Bronchial epithelial cell (primary cell): ENCODE measurements at regions not wholly inside any gene's neighbourhood (a gene's known extent, or its start where the extent isn't known, plus 50 kb on each side); places are given as distances from the start of the nearest gene placed in this dataset.

Source experiments
- DNase-seq: peaks from one replicate; pipeline ENCODE4 v3.0.0-alpha.2; 2010; ENCODE audit warnings: low read depth
- FAIRE-seq: peaks from 2 replicates; lab custom pipeline; 2011; peaks lifted over from hg19 to GRCh38; lab: Jason Lieb, UNC
- H3K27me3 ChIP-seq: 2 replicates; pipeline ENCODE4 v1.5.1; 2011; ENCODE audit warnings: low read length; ENCODE audit not compliant: control insufficient read depth, insufficient read depth
- H3K36me3 ChIP-seq: 2 replicates; pipeline ENCODE4 v1.5.1; 2011; ENCODE audit warnings: low read length; ENCODE audit not compliant: control insufficient read depth, insufficient read depth
- H3K4me3 ChIP-seq: 2 replicates; pipeline ENCODE4 v1.5.1; 2011; ENCODE audit warnings: mild to moderate bottlenecking, low read depth, low read length, control low read depth
- CTCF ChIP-seq: IDR thresholded peaks from 2 replicates; pipeline ENCODE4 v1.5.1; 2011; ENCODE audit warnings: mild to moderate bottlenecking, moderate library complexity, low read length, control low read depth, inconsistent platforms; ENCODE audit not compliant: insufficient read depth, severe bottlenecking

- no peaks in the 10 kb centered on the region for H3K36me3 ChIP-seq
- H3K4me3 ChIP-seq = no peak overlapping the region
- H3K27me3 ChIP-seq = no peaks in the 10 kb centered on the region
- no peak for TF ChIP-seq CTCF
- DNase-seq = no peak
- FAIRE-seq = no peak
These were observed 380.6 kb upstream of the NR3C2 start for GRCh38 chr4:148822572-148823418.

- no peak for TF ChIP-seq CTCF
- Histone ChIP-seq H3K36me3 (no peaks in the 10 kb centered on the region), H3K27me3 (no peaks in the 10 kb centered on the region), H3K4me3 (no peak overlapping the region)
- DNase-seq (peak; percentile 86), FAIRE-seq (no peak)
These were observed 371.8 kb upstream of the NR3C2 start for GRCh38 chr4:148814030-148814429.

GRCh38 chr4:148813289-148813688 is 371.1 kb upstream of the NR3C2 start:
- Histone ChIP-seq H3K36me3 (no peaks in the 10 kb centered on the region), H3K27me3 (no peaks in the 10 kb centered on the region), H3K4me3 (no peak overlapping the region)
- TF ChIP-seq CTCF = no peak
- DNase-seq (no peak), FAIRE-seq (no peak)

- Histone ChIP-seq H3K36me3 (no peaks in the 10 kb centered on the region), H3K27me3 (no peaks in the 10 kb centered on the region), H3K4me3 (no peak overlapping the region)
- no peak for FAIRE-seq
- TF ChIP-seq CTCF = no peak
- DNase-seq = peak; percentile 15
These were observed 369.9 kb upstream of the NR3C2 start for GRCh38 chr4:148812101-148812500.

GRCh38 chr4:148810461-148810860 is 368.2 kb upstream of the NR3C2 start:
- no peak for DNase-seq
- TF ChIP-seq CTCF = no peak

More at GRCh38 chr4:148810461-148810860, 368.2 kb upstream of the NR3C2 start:
- no peak overlapping the region for H3K4me3 ChIP-seq
- H3K27me3 ChIP-seq = no peaks in the 10 kb centered on the region
- FAIRE-seq = no peak
- no peaks in the 10 kb centered on the region for H3K36me3 ChIP-seq
